Dermis microvascular lymphatic vessel endothelial cell (primary cell): ENCODE measurements at regions not wholly inside any gene's neighbourhood (a gene's known extent, or its start where the extent isn't known, plus 50 kb on each side); places are given as distances from the start of the nearest gene placed in this dataset.

ENCODE experiments used
- DNase-seq, 2 donors: peaks; one replicate each; pipeline versions ENCODE4 v3.0.0 to v3.0.0-alpha.2; 2010; ENCODE audit warnings: low read depth in 2 of 2

- no peak for DNase-seq
Measured at GRCh38 chr11:71311176-71311925, 59.0 kb upstream of the SHANK2 start.

- DNase-seq = no peak
Measured at GRCh38 chr11:71310184-71310583, 57.8 kb upstream of the SHANK2 start.

GRCh38 chr11:71309611-71310010, 57.2 kb upstream of the SHANK2 start:
- DNase-seq = no peak

- no peak for DNase-seq
Measured at GRCh38 chr11:71309181-71309580, 56.8 kb upstream of the SHANK2 start.

- no peak for DNase-seq
Measured at GRCh38 chr11:71307811-71308645, 55.7 kb upstream of the SHANK2 start.

- no peak for DNase-seq
Measured at GRCh38 chr11:71305451-71306125, 53.2 kb upstream of the SHANK2 start.

- DNase-seq = no peak
Measured at GRCh38 chr11:71305041-71305440, 52.7 kb upstream of the SHANK2 start.

GRCh38 chr11:71304491-71304890, 52.1 kb upstream of the SHANK2 start:
- DNase-seq = no peak

- no peak for DNase-seq
Measured at GRCh38 chr11:71304045-71304444, 51.7 kb upstream of the SHANK2 start.

- DNase-seq = no peak
Measured at GRCh38 chr11:71302911-71303310, 50.5 kb upstream of the SHANK2 start.

- DNase-seq = no peak
Measured at GRCh38 chr11:71302534-71302909, 50.1 kb upstream of the SHANK2 start.
